ENCODE measurements at regions not wholly inside any gene's neighbourhood (a gene's known extent, or its start where the extent isn't known, plus 50 kb on each side); places are given as distances from the start of the nearest gene placed in this dataset.

GRCh38 chr6:132135409-132135808, 184.2 kb upstream of the CCN2 start:
- TF ChIP-seq, protein P1, sequence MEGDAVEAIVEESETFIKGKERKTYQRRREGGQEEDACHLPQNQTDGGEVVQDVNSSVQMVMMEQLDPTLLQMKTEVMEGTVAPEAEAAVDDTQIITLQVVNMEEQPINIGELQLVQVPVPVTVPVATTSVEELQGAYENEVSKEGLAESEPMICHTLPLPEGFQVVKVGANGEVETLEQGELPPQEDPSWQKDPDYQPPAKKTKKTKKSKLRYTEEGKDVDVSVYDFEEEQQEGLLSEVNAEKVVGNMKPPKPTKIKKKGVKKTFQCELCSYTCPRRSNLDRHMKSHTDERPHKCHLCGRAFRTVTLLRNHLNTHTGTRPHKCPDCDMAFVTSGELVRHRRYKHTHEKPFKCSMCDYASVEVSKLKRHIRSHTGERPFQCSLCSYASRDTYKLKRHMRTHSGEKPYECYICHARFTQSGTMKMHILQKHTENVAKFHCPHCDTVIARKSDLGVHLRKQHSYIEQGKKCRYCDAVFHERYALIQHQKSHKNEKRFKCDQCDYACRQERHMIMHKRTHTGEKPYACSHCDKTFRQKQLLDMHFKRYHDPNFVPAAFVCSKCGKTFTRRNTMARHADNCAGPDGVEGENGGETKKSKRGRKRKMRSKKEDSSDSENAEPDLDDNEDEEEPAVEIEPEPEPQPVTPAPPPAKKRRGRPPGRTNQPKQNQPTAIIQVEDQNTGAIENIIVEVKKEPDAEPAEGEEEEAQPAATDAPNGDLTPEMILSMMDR (IDR thresholded peaks at IDR 0.05), result no peak
- no peaks in the 10 kb centered on the region for H3K4me1 ChIP-seq (ENCODE audit: control insufficient read depth in 1 of 2, insufficient read depth in 2 of 2, low read length in 2 of 2)
- no peaks in the 10 kb centered on the region for H3K27me3 ChIP-seq (ENCODE audit: control insufficient read depth in 2 of 2, insufficient read depth in 2 of 2, low read length in 2 of 2)
- no peaks in the 10 kb centered on the region for H3K36me3 ChIP-seq (replicated peaks in 1 of 2; ENCODE audit: control insufficient read depth in 1 of 2, insufficient read depth in 2 of 2, low read length in 2 of 2)
- Mint-ChIP-seq H3K4me3 (no peak overlapping the region), H3K9me3 (peaks cover 0 to 3% (median 0%) of the 10 kb centered on the region in 7 donors), H3K36me3 (no peaks in the 10 kb centered on the region), H3K4me1 (peaks cover 6% of the 10 kb centered on the region), H3K27ac (no peak overlapping the region), H3K27me3 (ENCODE audit: low read depth in 3 of 3) (peaks cover 0 to 2% (median 0%) of the 10 kb centered on the region in 3 donors)
- no peak overlapping the region for H3K9ac ChIP-seq (ENCODE audit: insufficient read depth, low read length, poor library complexity, severe bottlenecking)
- no peak for DNase-seq
- no peak overlapping the region for H3K4me2 ChIP-seq (replicated peaks; ENCODE audit: extremely low read depth, low read length, poor library complexity, severe bottlenecking)
- H3K4me3 ChIP-seq (replicated peaks in 1 of 3; ENCODE audit: low read depth in 2 of 3, low read length in 3 of 3), result no peak overlapping the region
- no peaks in the 10 kb centered on the region for H4K20me1 ChIP-seq (ENCODE audit: insufficient read depth, low read length)
- no peak overlapping the region for H2AFZ ChIP-seq (ENCODE audit: insufficient read depth, low read depth, low read length, poor library complexity, severe bottlenecking)
- H3K79me2 ChIP-seq (ENCODE audit: insufficient read depth, low read length), result no peaks in the 10 kb centered on the region
- intact Hi-C loops (cut with micrococcal nuclease), result no loop called here
- no CpG with 5 or more reads among the region's 6 CpGs for WGBS (ENCODE audit: insufficient coverage)
- no peaks in the 10 kb centered on the region for H3K9me3 ChIP-seq (replicated peaks in 1 of 2; ENCODE audit: control insufficient read depth in 1 of 2, insufficient read depth in 1 of 2, low read length in 2 of 2)
- H3K27ac ChIP-seq (ENCODE audit: low read depth in 1 of 2, low read length in 2 of 2), result no peak overlapping the region

DNA sequence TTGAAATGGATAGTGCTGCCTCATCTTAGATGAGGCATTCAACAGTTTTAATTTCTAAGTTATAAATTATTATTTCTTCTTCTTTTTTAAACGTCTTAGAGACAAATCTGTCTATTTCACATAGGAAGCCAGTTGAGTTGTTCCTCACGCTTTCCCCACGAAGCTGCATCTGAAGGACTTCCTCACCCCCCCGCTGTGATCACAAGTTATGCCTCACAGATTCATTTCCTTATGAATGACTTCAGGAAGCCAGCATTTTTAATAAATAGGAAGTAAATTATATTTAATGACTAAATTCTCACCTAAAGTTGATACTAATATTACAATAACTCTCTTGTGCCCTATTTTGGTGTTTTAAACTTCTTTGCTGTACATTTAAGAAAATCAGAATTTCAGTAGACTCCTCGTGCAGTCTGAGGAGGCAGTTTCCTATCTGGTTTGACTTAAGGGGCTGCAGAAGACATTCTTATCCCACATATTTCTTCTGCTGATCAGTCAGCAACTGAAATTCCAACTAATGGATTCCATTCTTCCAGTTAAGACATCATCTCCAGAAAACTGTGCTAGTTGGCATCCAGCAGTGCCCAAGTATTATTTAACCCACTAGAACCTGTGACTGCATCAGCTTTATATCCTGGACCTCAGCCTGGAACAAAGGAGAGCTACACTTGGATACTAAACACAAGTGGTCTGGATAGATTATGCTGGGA, 182.7 kb upstream of the CCN2 start:
- WGBS (ENCODE audit: insufficient coverage), result no CpG with 5 or more reads among the region's 5 CpGs
- no peaks in the 10 kb centered on the region for H3K36me3 Mint-ChIP-seq
- TF ChIP-seq, protein P1 (IDR thresholded peaks at IDR 0.05), result no peak
- Histone ChIP-seq H3K79me2 (ENCODE audit: insufficient read depth, low read length) (no peaks in the 10 kb centered on the region), H3K36me3 (replicated peaks in 1 of 2; ENCODE audit: control insufficient read depth in 1 of 2, insufficient read depth in 2 of 2, low read length in 2 of 2) (no peaks in the 10 kb centered on the region), H3K9me3 (replicated peaks in 1 of 2; ENCODE audit: control insufficient read depth in 1 of 2, insufficient read depth in 1 of 2, low read length in 2 of 2) (no peaks in the 10 kb centered on the region), H2AFZ (ENCODE audit: insufficient read depth, low read depth, low read length, poor library complexity, severe bottlenecking) (no peak overlapping the region), H3K9ac (ENCODE audit: insufficient read depth, low read length, poor library complexity, severe bottlenecking) (no peak overlapping the region), H3K27ac (ENCODE audit: low read depth in 1 of 2, low read length in 2 of 2) (no peak overlapping the region), H4K20me1 (ENCODE audit: insufficient read depth, low read length) (no peaks in the 10 kb centered on the region), H3K4me3 (replicated peaks in 1 of 3; ENCODE audit: low read depth in 2 of 3, low read length in 3 of 3) (no peak overlapping the region), H3K4me2 (replicated peaks; ENCODE audit: extremely low read depth, low read length, poor library complexity, severe bottlenecking) (no peak overlapping the region), H3K4me1 (ENCODE audit: control insufficient read depth in 1 of 2, insufficient read depth in 2 of 2, low read length in 2 of 2) (no peaks in the 10 kb centered on the region), H3K27me3 (ENCODE audit: control insufficient read depth in 2 of 2, insufficient read depth in 2 of 2, low read length in 2 of 2) (no peaks in the 10 kb centered on the region)
- H3K4me1 Mint-ChIP-seq, result peaks cover 6% of the 10 kb centered on the region
- H3K4me3 Mint-ChIP-seq, result no peak overlapping the region
- peak in 1 of 3 donors; percentile 9 for DNase-seq
- H3K27me3 Mint-ChIP-seq (ENCODE audit: low read depth in 3 of 3), result peaks cover 0 to 2% (median 0%) of the 10 kb centered on the region in 3 donors
- intact Hi-C loops (cut with micrococcal nuclease), result no loop called here
- peak overlapping the region in 1 of 7 donors; percentile 41 for H3K27ac Mint-ChIP-seq
- peaks cover 0 to 3% (median 0%) of the 10 kb centered on the region in 7 donors for H3K9me3 Mint-ChIP-seq

Measured in CD14-positive monocyte (primary cell).